Erythroblast (primary cell): ENCODE measurements at regions not wholly inside any gene's neighbourhood (a gene's known extent, or its start where the extent isn't known, plus 50 kb on each side); places are given as distances from the start of the nearest gene placed in this dataset.

Experiments
- GATA1 ChIP-seq: IDR thresholded peaks from 2 replicates; pipeline ENCODE4 v1.6.1; 2011; ENCODE audit warnings: low read depth, mild to moderate bottlenecking, control low read depth, low read length, moderate library complexity
- POLR2A ChIP-seq: IDR thresholded peaks from 2 replicates; pipeline ENCODE4 v1.6.1; 2011; ENCODE audit warnings: mild to moderate bottlenecking, low read length

- TF ChIP-seq POLR2A (no peak), GATA1 (no peak)
These were observed 251.8 kb downstream of the IRF8 start for GRCh38 chr16:86150641-86151238.
